CD4-positive, alpha-beta T cell treated with Interleukin-4 for 4 hours (primary cell): ENCODE measurements at regions not wholly inside any gene's neighbourhood (a gene's known extent, or its start where the extent isn't known, plus 50 kb on each side); places are given as distances from the start of the nearest gene placed in this dataset.

Experiments used
- DNase-seq: peaks from one replicate; pipeline ENCODE4 v3.0.0-alpha.2; 2020

DNA sequence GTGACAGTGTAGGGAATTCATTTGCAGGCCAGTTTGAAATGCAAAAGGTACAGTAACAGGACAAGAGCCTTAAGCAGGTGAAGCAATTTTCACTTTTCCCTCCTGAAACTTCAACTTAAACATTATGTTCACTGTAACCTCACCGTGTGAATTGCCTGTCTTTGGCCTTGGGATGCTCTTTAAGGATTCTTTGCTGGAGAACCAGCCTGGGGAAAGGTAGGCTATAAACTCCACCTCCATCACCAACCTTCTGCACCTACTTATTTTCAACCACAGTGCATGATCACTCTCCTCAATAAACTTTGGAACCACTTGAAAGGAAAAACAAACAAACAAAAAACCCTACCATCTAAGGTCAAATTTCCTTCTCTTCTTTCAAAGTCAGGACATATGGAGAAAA is 300.5 kb downstream of the TLE1 start:
- DNase-seq, result no peak

DNA sequence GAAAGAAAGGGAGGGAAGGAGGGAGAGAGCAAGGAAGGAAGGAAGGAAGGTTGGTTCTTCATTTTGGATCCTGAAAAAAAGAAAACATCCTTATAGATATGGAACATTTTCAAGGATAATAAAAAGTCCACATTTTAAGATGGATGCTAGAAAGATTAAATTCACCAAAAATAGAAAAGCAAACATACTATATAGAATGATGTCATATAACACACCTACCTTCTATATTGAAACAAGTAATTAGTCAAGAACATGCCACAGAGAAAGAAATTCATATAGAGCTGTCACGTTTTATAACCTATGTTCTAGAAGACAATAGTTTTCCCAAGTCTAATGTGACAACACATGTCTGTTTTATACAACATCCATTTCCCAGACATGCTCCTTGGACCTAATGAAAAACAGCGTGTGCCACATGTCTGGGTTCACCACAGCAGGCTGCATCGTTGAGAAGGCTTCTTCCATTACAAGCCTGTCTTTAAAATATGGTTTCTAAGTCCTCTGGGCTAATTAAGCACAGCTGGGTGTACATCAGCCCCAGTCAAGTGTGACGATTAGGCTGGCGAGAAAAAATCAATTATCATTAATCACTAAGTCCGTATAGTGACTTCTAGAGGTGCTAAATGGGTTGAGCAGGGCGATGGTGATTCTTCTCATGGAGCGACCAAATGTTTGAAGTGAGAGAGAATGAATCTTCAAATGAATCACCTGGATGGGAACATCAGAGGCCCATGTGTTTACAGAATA is 301.8 kb downstream of the TLE1 start:
- DNase-seq, result no peak

DNA sequence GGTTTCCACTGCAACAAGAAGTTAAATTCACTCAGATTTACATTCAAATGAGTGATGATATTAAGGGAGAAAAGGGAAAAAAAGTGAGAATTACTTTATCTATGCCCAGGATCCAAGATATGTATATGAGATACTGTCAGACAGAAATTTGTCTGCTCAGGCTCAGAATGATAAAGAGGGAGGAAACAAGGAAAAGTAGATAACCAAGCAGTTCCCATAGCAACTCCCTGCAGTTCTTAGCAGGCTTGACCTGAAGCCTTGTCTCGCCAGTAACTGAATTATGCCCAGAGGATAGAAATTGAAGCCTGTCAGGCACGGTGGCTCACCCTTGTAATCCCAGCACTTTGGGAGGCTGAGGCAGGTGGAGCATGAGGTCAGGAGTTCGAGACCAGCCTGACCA is 304.4 kb downstream of the TLE1 start:
- DNase-seq, result no peak

DNA sequence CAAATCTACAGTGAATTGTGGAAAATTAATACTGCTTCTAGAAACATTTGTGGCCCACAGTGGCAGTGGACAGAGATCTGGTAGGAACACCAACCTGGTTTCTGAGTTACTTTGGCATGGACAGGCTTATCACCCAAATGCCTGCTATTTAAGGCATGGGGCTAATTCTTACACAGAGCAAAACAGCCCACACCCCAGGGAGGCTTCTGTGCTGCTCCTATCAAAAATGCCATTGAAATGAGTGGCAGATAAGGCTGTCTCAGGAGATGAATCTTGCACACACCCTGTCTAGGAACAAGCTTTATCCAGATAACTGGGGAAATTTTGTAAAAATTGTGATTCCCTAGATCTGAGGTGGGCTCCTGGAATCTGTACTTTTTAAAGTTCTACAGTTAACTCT is 307.1 kb downstream of the TLE1 start:
- no peak for DNase-seq

DNA sequence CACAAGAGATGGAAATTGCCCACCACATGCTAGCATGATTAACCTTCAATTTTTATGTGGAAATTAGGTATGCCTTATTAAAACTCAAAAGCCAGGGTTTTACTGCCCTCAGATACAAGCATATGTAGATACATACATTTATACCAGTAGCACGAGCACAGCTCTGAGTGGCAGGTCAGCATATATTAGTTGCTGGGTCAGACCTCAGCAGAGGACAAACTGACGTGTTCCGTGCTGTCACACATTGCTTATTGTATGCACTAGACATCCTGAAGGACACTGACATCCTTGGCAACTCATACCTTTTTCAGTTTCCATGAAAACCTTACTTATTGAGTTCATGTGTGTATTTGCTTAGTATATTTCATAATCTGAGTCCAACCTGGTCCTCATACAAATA is 307.7 kb downstream of the TLE1 start:
- no peak for DNase-seq

DNA sequence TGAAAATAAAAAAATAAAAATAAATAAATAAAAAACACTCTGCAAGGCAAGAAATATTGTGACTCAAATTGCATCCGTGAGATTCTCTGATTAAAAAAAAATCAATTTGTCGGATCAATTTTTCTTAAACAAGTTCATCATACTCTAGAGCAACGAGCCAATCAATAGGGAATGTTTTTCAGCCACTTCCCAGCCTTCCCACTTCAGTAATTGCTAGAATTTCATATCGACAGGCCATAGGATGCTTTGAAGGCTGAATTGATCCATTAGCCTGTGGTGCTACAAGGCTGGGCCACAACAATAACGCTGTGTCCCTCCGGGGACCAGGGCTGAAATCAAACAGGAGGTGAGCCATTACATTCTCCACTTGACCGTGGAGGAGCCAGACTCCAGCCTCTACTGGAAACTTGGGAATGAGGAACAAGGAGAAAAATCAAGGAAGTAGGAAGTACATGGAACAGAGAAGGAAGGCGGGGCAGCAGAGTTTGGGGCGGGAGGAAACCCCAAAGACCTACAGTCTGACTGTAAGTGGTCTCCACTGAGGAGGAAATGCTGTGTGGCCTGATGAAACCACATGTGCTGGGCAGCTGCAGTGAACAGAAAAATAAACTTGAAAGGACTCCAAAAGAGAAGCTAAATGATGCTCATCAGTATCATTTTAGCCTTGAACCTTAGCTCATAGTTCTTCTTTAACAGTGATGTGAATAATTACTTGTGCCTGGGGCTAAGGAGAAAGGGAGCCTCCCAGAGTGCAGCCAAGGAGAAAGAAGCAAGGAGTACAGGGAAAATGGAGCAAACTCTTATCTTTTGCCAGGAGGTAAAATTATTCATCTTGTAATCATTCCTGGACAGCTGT is 308.6 kb downstream of the TLE1 start:
- DNase-seq, result no peak

DNA sequence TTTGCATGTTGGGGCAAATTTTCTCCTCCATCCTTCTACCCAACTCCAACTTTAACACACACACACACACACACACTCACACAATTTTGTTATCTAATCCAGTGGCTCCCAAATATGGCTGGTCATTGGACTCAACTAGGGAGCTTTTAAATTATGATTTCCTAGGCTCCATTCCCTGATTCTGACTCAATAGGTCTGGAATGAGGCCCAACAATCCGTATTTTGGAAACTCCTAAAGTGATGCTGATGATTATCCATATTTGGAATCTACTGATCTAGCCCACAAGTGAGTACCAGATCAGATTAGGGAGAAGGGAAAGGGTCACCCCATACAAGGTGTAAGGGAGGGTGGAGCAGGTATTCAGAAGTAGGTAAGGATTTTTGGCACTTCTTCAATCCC is 309.7 kb downstream of the TLE1 start:
- DNase-seq, result no peak

DNA sequence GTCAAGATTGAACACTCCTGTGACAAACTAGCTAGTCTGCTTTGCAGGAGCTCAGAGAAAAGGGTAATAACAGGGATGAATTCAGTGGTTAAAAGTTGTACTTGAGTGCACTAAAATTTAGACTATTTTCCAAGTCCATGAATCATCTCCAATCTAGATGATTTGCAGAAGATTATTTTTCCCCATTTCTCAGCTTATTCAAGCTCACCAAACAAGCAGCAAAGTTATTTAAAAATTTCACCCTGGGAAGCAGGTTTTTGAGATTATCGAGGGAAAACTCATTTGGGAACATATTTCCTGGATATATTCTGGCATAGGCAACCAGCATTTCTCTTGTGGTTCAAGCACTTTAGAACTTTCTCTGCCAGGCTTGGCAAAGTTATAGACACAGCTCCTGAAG is 311.4 kb downstream of the TLE1 start:
- DNase-seq, result no peak

DNA sequence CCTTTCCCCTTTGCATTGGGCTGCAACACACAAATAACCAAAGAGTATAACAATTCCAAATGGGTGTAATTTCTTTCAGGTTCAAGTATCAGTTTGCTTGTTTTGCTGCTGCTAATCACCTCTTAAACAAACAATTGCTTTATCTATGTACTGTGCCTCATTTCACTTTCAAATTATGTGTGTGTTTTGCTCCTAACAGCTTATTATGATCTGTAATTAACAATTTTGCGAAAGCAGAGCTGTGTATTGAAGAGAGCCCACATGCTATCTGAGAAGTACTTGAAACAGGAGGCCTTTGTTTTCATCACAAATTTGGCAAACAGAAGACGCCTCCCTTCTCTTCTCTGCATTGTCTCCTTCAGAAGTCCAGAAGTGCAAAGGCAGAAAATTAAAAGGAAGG is 312.0 kb downstream of the TLE1 start:
- no peak for DNase-seq

DNA sequence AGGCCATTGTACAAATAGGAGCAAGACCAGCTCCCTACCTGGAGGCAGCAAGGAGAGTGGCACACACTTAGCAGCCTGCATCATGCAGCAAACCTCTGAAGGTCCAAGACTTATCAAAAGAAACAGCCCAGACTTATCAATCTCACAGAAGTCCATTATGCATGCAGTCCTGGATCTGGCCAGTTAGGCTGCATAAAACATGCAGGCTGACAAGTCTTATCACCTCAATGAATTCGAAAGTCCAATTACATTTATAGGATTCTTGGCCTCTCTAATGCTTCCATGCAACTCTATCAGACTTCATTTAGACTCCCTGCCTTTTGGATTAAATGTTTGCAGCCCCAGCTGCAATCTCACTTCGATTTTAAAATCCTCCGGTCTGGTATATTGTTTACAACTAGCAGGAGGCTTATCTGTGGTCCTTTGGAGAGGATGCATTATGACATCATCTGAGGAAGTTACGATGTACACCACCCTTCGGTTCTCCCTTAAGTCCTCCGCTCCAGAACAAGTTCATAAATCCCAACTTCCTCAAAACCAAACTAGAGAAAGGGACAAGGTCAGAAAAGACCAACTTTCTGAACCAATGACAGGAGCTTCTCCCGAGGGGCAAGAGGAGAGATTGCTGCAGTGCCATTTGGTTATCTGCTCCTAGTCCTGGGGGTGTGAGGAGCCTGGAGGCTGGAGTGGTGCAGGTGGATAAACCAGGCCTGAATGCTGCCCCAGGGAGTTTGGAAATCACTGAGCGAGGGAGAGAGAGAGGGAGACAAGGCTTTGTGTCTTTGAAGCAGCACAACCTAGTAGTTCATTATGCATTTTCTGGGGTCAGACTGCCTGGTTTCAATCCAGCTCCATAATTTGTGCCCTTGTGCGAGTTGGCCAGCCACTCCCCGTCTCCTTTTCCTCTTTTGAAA is 313.9 kb downstream of the TLE1 start:
- no peak for DNase-seq

DNA sequence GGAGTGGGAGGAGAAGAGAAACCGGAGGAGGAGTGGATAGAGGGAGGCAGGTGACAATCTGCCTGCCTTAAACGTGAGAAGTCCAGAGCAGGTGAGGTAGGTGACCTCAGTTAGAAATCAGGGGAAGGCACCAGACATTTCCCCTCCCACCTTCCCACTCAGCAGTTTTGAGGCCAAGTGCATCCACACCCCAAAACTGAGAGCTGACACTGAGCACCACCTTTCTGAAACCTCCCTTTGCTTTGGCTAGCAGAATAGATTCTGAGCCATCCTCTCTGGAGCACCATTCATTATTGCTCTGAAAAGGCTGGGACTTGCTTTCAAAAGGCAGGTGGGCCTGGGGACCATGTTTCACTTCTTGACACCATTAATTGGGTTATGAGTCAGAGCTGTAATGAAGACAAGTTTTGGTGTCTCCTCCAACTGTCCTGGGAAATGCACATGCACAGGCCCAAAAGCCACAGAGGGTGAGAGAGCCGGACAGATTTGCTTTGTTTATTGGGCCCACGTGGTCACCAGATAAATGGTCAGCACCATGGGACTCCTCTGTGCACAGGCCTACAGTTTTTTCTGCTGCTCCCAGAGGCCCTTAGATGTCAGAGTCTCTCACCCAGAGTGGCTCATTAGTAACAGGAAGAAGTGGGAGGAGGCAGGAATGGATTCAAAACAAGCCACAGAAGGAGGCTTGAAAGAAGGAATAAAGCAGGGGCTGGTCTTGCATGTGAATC is 314.7 kb downstream of the TLE1 start:
- no peak for DNase-seq

DNA sequence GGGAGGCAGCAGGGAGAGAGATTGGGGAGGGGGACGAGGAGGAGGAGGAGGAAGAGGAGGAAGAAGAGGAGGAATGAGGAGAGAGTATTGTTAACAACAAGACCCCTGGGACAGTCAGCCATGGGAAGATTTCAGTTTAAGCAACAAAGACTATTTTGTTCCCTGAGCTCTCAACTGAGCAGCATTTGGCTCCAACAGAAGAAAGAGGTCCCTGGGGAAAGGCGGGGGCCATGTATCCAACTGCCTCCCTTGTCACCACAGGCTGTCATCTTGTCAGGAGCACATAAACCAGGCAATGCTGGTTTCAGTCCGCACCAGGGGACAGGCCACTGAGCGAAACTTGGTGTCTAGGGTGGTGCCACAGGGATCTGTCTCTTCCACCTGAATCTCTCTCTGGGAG is 316.1 kb downstream of the TLE1 start:
- DNase-seq, result no peak

DNA sequence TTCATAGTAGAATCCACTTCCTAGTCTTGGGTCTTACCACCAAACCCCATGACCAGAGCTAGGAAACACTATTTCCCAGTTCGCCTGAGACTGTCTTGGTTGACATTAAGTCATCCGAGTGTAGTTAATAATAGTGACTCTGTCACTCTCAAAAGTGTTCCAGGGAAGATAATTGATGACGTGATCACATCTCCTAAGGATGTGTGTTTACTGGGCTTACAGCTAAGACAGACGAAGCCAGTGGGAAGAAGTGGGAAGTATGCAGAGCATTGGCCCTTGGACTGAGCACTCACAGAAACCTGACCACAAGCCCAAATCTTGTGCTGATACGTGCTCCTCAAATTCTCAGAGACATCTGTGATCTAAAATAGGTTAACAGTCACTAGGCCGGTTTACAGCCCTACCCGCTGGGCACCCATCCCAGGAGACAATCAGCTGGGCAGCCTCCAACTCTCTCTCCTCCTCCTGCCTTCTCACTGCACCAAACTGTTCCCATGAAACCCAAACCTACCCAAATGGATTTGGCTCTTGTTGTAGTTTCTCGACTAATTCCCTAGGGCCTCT is 316.6 kb downstream of the TLE1 start:
- no peak for DNase-seq

DNA sequence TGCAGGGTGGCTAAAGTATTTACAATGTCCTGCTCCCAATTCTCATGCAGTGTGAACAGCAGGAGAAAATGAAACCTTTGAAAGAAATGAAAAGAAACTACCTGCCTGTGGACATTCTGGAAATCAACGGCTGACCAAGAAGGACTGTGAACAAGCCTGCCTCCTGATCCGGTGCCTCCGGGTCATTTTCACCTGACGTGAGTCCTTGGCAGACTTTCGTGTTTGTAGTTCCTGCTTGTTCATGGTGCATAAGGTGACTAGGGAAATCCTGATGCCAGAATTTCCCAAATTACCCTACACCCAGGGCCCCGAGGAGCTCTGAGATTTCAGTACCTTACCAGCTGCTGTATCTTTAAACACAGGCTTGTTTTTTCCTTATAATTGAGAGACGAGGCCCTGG is 317.5 kb downstream of the TLE1 start:
- DNase-seq, result no peak

DNA sequence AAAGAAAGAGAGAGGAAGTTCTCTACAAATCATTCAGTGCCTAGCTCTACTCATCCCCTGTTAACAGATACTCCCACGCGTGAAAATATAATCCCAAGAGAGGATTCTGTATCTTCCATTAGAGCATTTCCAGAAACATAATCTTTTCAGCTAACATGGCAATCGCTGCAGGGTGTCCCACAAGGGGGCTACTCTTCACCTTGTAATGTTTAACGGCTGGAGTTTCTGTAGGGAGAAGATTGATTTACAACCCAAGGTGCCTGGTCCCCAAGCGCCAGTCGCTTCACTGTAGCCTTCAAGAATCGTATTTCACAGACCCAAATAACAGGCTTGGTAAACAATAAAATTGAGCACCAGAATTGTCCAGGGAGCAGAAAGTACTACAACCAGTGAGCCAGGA is 318.7 kb downstream of the TLE1 start:
- no peak for DNase-seq

DNA sequence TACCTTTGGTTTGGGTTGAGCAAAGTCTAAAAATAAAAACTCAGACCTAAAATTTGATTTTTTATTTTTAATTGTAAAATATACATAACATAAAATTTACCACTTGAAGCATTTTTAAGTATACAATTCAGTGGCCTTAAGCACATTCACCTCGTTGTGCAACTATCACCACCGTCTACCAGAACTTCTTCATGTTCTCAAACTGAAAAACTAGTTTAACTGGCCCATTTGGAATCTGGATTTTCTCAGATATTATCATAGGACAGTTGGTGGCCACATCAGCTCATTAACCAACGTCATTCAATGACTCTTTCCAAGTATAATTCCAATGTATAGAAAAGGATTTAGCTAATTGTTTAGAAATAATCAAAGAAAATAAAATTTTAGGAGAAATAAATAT is 319.3 kb downstream of the TLE1 start:
- no peak for DNase-seq

DNA sequence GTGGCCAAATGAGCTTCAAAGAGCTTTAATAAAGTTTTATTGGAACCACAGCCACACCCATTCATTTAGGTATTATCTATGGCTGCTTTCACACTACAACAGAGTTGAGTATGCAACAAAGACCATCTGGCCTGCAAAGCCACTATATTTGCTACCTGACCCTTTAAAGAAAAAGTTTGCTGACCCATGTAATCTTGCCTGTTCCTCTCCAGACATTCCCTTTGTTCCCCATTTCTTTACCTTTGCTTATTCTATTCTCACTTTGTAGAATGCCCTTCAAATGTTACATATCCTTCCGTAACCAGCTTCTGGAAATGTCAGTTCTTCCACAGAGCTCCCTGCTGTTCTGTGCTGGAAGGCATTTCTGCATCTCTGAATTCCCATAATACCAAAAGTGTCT is 320.2 kb downstream of the TLE1 start:
- DNase-seq, result no peak

DNA sequence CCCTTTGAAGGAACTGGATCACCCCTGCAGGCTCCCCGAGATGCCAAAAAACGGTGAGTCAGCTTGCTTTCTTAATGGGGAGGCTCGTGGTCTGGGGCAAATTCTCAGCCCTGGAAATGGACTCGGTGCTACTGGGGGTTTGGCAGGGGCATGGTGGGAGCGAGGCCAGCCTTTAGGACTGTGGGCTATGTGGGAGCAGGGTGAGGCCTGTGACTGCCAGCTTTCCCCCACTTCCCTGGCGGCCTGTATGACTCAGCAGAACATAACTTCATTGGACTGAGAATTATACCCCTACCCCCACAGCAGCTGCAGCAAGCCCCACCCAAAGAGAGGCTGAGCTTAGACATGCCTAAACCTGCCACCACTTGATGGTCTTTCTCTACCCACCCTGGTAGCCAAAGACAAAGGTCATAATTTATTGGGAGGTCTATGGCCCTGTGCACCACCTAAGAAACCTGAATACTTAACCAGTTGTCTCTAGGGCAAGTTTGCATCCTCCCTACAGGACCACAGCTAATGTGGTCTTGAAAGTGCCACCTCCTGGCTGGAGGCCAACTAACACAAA is 325.3 kb downstream of the TLE1 start:
- DNase-seq, result no peak

DNA sequence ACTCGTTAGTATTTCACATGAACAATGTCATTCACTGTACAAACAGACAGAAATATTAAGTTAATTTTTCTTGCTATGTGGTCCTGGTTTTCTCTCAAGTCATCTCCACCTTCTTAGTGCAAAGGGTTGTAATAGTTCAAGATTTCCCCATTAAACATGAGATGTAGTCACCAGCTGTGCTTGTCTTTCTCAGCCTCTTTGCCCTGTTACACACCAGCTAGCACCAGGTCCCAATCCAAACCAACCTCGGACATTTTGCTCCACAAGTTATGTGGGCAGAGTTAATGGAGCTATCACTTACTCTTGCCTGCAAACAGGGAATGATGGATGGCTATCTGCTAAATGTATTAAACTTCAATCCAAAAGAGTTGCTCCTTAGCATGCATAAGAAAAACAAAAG is 328.1 kb downstream of the TLE1 start:
- DNase-seq, result no peak

DNA sequence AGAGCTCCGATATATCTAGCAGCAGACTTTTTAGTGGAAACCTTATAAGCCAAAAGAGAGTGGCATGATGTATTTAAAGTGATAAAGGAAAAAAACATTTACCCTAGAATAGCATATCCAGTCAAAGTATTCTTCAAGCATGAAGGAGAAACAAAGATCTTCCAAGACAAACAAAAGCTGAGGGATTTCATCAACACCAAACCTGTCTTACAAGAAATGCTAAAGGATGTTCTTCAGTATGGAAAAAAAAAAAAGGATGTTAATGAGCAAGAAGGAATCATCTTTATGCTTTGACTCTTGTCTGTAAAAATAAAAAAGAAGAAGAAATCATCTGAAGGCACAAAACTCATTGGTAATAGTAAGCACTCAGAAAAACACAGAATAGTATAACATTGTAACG is 338.2 kb downstream of the TLE1 start:
- no peak for DNase-seq

DNA sequence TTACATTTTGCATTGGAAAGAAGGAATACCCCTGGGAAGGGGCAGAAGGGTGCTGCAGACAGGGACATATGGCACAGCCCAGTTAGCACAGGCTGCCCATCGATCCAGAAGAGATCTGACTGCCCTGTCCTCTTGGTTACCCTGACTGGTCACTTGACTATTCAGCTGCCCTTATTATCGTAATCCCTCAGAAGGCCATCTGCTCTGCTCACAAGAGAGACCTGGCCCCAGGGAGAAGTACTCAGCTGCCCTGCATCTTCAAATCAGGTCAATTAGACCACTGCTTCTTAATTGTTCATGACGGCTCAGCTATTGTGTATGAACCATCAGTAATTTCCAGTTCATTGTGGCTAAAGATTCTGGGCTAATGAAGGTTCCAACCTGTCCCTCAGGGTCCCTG is 345.0 kb downstream of the TLE1 start:
- no peak for DNase-seq

DNA sequence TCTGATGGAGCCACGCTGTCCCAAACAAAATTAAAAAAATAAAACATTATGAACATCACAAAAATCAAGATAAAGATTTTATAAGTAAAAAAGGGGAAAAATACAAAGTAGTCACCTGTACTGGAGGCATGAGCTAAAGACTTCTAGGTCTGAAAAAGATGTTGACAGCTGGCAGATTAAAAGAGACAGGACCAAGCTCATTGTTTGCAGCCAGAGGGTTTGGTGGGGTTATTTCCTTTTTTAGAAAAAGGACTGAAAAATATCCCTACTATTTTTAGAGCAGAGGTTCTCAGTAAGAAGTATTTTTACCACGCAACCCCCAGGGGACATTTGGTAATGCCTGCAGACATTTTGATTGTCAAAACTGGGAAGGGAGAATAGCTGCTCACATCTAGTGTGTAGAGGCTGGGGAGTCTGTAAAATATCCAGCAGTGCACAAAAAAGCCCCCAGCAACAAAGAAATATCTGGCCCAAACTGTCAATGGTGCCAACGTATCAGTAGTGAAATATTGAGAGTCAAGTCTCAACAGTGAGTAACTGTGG is 353.4 kb downstream of the TLE1 start:
- no peak for DNase-seq
